SK-N-MC (cell line): ENCODE measurements at regions not wholly inside any gene's neighbourhood (a gene's known extent, or its start where the extent isn't known, plus 50 kb on each side); places are given as distances from the start of the nearest gene placed in this dataset.
"Not testable (repeated sequence)": the region's sequence is repeated elsewhere in the genome, so short reads cannot be mapped to it uniquely, and the experiment has no call there.

ENCODE experiments used
- DNase-seq: peaks from one replicate; pipeline ENCODE4 v3.0.0-alpha.2; 2011; ENCODE audit warnings: low read depth, low spot score
- H3K27ac ChIP-seq: fragments of 200-600 bp; sonication (generic); 2 replicates; pipeline ENCODE4 v1.5.1; 2016; ENCODE audit warnings: mixed run types
- H3K36me3 ChIP-seq: fragments of 200-600 bp; sonication (generic); 2 replicates; pipeline ENCODE4 v1.6.1; 2017; ENCODE audit warnings: antibody characterized with exemption, low read length, mixed read lengths; ENCODE audit not compliant: insufficient read depth
- H3K4me3 ChIP-seq: fragments of 200-600 bp; sonication (generic); 2 replicates; pipeline ENCODE4 v1.5.1; 2016
- H3K9ac ChIP-seq: fragments of 200-600 bp; sonication (generic); 2 replicates; pipeline ENCODE4 v1.8.0; 2017; ENCODE audit warnings: mixed run types, mixed read lengths; ENCODE audit not compliant: insufficient read length
- H3K9me3 ChIP-seq: fragments of 200-600 bp; sonication (generic); 2 replicates; pipeline ENCODE4 v1.6.1; 2017; ENCODE audit warnings: low read depth, mild to moderate bottlenecking, antibody characterized with exemption, low read length, moderate library complexity, mixed read lengths
- EZH2 ChIP-seq: fragments of 200-600 bp; sonication (generic); IDR thresholded peaks from one replicate; pipeline ENCODE4 v1.6.1; 2017; ENCODE audit warnings: antibody characterized with exemption
- FOXP2 ChIP-seq: optimal IDR thresholded peaks from 2 replicates; pipeline ENCODE3; 2011; ENCODE audit warnings: mild to moderate bottlenecking, moderate library complexity; ENCODE audit not compliant: insufficient read depth; ENCODE audit errors: extremely low read length, control extremely low read depth
- POLR2AphosphoS5 ChIP-seq: IDR thresholded peaks from 2 replicates; pipeline ENCODE4 v1.6.1; 2012; ENCODE audit warnings: mild to moderate bottlenecking, low read depth, low read length, borderline replicate concordance

DNA sequence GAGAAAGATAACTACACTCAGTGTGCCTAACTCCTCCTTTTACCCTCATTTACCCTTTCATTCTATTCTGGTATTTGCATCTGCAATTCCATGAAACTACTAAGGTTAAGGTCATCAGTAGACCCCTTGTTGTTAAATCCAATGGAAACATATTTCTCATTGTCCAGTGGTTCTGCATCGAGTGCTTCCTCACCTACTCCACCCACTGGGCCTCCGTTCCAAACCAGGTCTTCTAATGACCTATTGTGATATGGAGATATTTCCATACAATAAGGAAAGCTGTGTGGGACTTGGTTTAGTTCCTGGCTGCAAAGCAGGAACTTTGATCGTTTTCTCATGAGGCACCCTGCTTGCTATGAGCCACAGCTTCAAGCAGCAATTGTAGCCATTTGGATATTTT lies 99.5 kb upstream of the FSCB start:
- Histone ChIP-seq H3K9me3 (no peaks in the 10 kb centered on the region), H3K27ac (no peak overlapping the region), H3K4me3 (no peak overlapping the region), H3K36me3 (no peaks in the 10 kb centered on the region), H3K9ac (no peak overlapping the region)
- TF ChIP-seq POLR2AphosphoS5, result no peak
- TF ChIP-seq EZH2, result no peak
- no peak for TF ChIP-seq FOXP2
- DNase-seq, result no peak

- H3K4me3 ChIP-seq, H3K36me3 ChIP-seq, H3K9ac ChIP-seq, H3K27ac ChIP-seq, DNase-seq, H3K9me3 ChIP-seq: not testable (repeated sequence)
These were observed 94.2 kb upstream of the FSCB start for GRCh38 chr14:44601266-44601665.

DNA sequence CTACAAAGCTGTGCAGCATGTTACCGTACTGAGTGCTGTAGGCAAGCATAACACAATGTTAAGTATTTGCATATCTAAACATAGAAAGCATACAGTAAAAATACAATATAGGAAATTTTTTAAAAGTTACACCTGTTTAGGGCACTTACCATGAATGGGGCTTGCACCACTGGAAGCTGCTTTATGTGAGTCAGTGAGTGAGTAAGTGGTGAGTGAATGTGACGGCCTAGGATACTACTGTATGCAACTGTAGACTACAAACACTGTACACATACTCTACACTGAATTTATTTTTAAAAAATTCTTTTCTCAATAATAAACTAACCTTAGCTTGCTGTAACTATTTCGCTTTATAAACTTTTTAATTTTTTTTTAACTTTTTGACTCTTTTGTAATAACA lies 82.1 kb upstream of the FSCB start:
- H3K27ac ChIP-seq, result no peak overlapping the region
- no peak for DNase-seq
- H3K36me3 ChIP-seq, result no peaks in the 10 kb centered on the region
- TF ChIP-seq FOXP2 (no peak), POLR2AphosphoS5 (no peak), EZH2 (no peak)
- no peaks in the 10 kb centered on the region for H3K9me3 ChIP-seq
- no peak overlapping the region for H3K9ac ChIP-seq
- no peak overlapping the region for H3K4me3 ChIP-seq

GRCh38 chr14:44586910-44587309 lies 79.8 kb upstream of the FSCB start:
- no peak for TF ChIP-seq FOXP2
- TF ChIP-seq EZH2, result no peak
- TF ChIP-seq POLR2AphosphoS5, result no peak
- Histone ChIP-seq H3K27ac (no peak overlapping the region), H3K9ac (no peak overlapping the region), H3K9me3 (no peaks in the 10 kb centered on the region), H3K36me3 (no peaks in the 10 kb centered on the region), H3K4me3 (no peak overlapping the region)
- no peak for DNase-seq

DNA sequence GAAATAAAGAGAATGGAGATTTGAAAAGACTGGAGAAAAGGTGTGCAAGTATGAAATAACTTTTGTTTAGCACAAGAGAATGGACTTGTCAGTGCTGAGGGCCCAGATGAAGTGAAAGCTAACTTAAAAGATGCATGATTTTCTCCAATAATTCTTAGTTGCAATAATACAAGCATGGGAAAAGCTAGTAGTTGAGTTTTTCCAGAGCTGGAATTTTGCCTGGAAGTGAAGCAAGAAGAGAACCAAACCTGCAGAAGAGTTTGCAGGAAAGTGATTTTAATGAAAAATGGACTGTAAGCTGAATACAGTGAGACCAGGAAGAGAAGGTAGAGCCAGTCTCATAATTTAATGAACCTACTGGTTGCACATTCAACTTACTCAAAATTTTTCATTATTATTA lies 69.3 kb upstream of the FSCB start:
- TF ChIP-seq FOXP2, result no peak
- TF ChIP-seq EZH2, result no peak
- no peak for TF ChIP-seq POLR2AphosphoS5
- H3K9ac ChIP-seq, result no peak overlapping the region
- no peaks in the 10 kb centered on the region for H3K36me3 ChIP-seq
- no peak overlapping the region for H3K27ac ChIP-seq
- DNase-seq, result no peak
- no peak overlapping the region for H3K4me3 ChIP-seq
- H3K9me3 ChIP-seq, result no peaks in the 10 kb centered on the region

DNA sequence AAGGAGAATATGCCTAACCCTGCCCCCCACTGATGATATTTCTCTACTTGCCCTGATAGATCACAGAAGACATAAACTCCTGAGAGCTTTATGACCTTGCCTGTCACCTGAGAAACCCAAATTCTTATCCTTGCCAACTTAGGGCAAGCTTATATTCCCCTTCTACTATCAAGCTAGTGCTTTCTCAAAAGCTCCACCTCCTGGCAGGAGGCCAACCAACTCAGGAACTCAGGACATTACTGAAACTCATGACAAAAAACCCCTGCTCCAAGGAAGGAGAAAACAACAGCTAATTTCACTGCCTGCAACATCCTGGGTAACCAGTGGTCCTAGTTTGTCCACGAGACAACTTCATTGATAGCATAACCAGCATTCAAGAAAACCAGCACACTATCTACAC lies 60.9 kb upstream of the FSCB start:
- Histone ChIP-seq H3K27ac (no peak overlapping the region), H3K9me3 (no peaks in the 10 kb centered on the region), H3K36me3 (no peaks in the 10 kb centered on the region), H3K4me3 (no peak overlapping the region), H3K9ac (no peak overlapping the region)
- TF ChIP-seq EZH2, result no peak
- TF ChIP-seq FOXP2, result no peak
- TF ChIP-seq POLR2AphosphoS5, result no peak
- DNase-seq, result no peak

DNA sequence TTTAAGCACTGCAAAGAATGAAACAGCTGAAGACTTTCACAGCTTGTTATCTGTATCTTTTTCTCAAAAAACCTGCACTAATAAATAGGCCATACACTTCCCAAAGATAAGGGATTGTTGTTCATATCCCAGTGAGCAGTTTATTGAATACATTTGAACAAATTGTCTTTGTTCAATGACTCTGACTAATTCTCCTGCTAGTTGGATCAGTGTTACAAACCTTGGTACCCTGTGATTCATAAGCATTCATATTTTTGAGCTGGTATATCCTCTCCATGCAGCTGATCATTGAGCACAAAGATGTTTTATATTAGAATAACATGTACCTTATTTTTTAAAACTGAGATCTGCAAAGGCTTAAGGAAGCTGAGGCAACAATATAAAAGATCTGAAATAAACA lies 58.9 kb upstream of the FSCB start:
- TF ChIP-seq FOXP2, result no peak
- no peak for TF ChIP-seq EZH2
- TF ChIP-seq POLR2AphosphoS5, result no peak
- H3K9ac ChIP-seq, result no peak overlapping the region
- H3K9me3 ChIP-seq, result no peaks in the 10 kb centered on the region
- no peak for DNase-seq
- no peaks in the 10 kb centered on the region for H3K36me3 ChIP-seq
- H3K27ac ChIP-seq, result no peak overlapping the region
- no peak overlapping the region for H3K4me3 ChIP-seq

DNA sequence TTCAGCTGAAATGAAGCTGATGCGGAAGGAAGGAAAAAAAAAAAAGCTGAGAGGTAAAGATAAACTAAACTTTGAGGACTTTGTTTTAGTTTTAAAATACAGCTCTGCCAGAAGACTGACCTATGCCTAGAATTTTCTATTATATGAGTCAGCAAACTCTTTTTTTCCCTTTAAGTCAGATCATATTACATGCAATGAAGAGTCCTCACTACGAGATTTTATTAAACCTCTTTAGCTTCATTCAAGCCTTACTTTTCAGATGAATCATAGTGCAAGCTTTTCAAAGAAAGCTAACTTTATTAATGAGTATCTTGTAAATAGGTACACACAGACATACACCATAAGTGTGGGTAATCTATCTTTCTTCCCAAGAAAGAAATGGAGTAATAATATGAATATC lies 57.8 kb upstream of the FSCB start:
- H3K36me3 ChIP-seq, result no peaks in the 10 kb centered on the region
- DNase-seq, result no peak
- no peak overlapping the region for H3K4me3 ChIP-seq
- H3K9ac ChIP-seq, result no peak overlapping the region
- TF ChIP-seq EZH2 (no peak), FOXP2 (no peak), POLR2AphosphoS5 (no peak)
- H3K9me3 ChIP-seq, result no peaks in the 10 kb centered on the region
- H3K27ac ChIP-seq, result no peak overlapping the region
